BLaER1 treated with 17β-estradiol and CSF1 and Interleukin-3, amounts not matched to agents 10 nM and 100 nM (cell line): ENCODE measurements at regions not wholly inside any gene's neighbourhood (a gene's known extent, or its start where the extent isn't known, plus 50 kb on each side); places are given as distances from the start of the nearest gene placed in this dataset.

Source experiments
- H3K27ac ChIP-seq, 11 experiments: shearing (Covaris generic); formaldehyde crosslinking; 2 replicates each; pipeline ENCODE4 v1.8.1; 2022
- H3K27me3 ChIP-seq, 11 experiments: shearing (Covaris generic); formaldehyde crosslinking; 2 replicates each; pipeline ENCODE4 v1.8.1; 2022
- H3K36me3 ChIP-seq, 11 experiments: shearing (Covaris generic); formaldehyde crosslinking; 2 replicates each; pipeline ENCODE4 v1.8.1; 2022
- H3K4me1 ChIP-seq, 10 experiments: shearing (Covaris generic); formaldehyde crosslinking; 2 replicates each; pipeline ENCODE4 v1.8.1; 2022
- H3K4me2 ChIP-seq, 11 experiments: shearing (Covaris generic); formaldehyde crosslinking; 2 replicates each; pipeline ENCODE4 v1.8.1; 2022
- H3K4me3 ChIP-seq, 10 experiments: shearing (Covaris generic); formaldehyde crosslinking; 2 replicates each; pipeline ENCODE4 v1.8.1; 2022
- H3K9ac ChIP-seq, 11 experiments: shearing (Covaris generic); formaldehyde crosslinking; 2 replicates each; pipeline ENCODE4 v1.8.1; 2022
- H3K9me3 ChIP-seq, 11 experiments: shearing (Covaris generic); formaldehyde crosslinking; replicated peaks in 1 of 11; 2 replicates each; pipeline ENCODE4 v1.8.1; 2022
- H4K20me1 ChIP-seq, 11 experiments: shearing (Covaris generic); formaldehyde crosslinking; 2 replicates each; pipeline ENCODE4 v1.8.1; 2022
- Cebpa-rat ChIP-seq, 11 experiments: shearing (Covaris generic); IDR thresholded peaks; 2 replicates each; pipeline ENCODE4 v1.8.1; 2022

DNA sequence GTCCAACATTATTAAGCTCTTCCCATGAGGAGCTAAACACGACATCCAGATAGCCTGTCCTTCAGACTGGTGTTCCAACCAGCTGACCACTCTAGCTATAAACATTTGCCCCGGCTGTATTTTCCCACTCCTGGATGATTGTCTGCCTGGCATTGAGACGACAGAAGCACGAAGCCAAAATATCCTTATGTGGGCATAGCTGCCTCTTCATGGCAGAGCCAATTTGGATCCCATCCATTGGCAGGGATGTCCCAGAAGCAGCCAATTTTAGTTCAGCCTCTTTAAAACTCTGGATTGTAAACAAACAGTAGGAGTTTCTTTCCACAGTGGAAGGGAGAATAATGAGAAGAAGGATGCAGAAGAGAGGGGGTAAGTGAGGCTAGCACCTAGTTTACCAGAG lies 507.6 kb downstream of the CETN3 start:
- H3K27me3 ChIP-seq: no peaks in the 10 kb centered on the region
- H3K36me3 ChIP-seq: no peaks in the 10 kb centered on the region
- H3K27ac ChIP-seq: no peak overlapping the region
- no peak for TF ChIP-seq Cebpa-rat (IDR thresholded peaks at IDR 0.05)
- no peaks in the 10 kb centered on the region for H3K4me1 ChIP-seq
- no peak overlapping the region for H3K9ac ChIP-seq
- H3K4me2 ChIP-seq: no peak overlapping the region
- H4K20me1 ChIP-seq: no peaks in the 10 kb centered on the region
- H3K9me3 ChIP-seq: no peaks in the 10 kb centered on the region
- no peak overlapping the region for H3K4me3 ChIP-seq

DNA sequence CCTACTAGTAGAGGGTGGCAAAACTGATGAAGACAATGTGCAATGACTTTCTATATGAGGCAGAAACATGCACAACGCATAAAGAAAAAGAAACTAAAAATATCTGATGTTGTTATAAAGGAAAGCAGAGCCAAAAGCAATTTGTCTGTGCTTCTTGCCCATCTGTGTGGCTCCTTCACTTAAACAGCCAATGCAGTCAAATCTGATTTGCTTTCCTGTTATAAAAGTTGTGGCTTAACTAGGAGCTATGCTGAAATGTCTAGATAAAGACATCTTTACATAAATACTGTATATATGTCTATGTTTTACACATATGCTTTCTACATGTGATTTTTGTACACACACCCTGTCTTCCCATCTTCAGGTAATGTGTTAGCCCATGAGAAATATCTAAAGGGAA lies 508.2 kb downstream of the CETN3 start:
- Histone ChIP-seq H3K4me3 (no peak overlapping the region), H3K4me2 (no peak overlapping the region), H3K27me3 (no peaks in the 10 kb centered on the region), H3K36me3 (no peaks in the 10 kb centered on the region), H3K9me3 (peaks cover 0 to 2% (median 0%) of the 10 kb centered on the region in 11 experiments; a peak in 2 of 22 replicates), H3K4me1 (no peaks in the 10 kb centered on the region), H4K20me1 (no peaks in the 10 kb centered on the region), H3K27ac (no peak overlapping the region), H3K9ac (no peak overlapping the region)
- no peak for TF ChIP-seq Cebpa-rat (IDR thresholded peaks at IDR 0.05)

GRCh38 chr5:89900346-89900745 lies 509.2 kb downstream of the CETN3 start:
- H3K4me1 ChIP-seq: no peaks in the 10 kb centered on the region
- H4K20me1 ChIP-seq: no peaks in the 10 kb centered on the region
- peaks cover 0 to 10% (median 0%) of the 10 kb centered on the region in 11 experiments; a peak in 2 of 22 replicates for H3K9me3 ChIP-seq
- H3K27ac ChIP-seq: no peak overlapping the region
- H3K4me2 ChIP-seq: no peak overlapping the region
- no peaks in the 10 kb centered on the region for H3K27me3 ChIP-seq
- H3K4me3 ChIP-seq: no peak overlapping the region
- no peak overlapping the region for H3K9ac ChIP-seq
- H3K36me3 ChIP-seq: no peaks in the 10 kb centered on the region
- TF ChIP-seq Cebpa-rat (IDR thresholded peaks at IDR 0.05): no peak

DNA sequence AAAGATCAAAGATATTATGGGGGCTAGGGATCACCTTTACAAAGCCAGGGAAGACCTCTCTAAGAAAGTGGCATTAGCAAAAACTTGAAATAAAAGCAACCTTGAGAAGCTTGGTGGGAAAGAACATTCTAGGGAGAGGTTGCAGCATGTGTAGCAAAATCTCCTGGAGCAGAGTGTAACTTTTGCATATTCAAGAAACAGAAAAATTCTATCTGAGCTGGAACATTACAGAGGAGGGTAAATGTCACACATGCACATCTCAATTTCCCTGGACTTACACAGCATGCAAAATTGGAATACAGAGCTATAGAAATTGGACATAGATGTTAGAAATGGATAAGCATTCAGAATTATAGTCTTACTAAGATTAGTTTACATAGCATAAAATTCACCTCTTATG lies 510.0 kb downstream of the CETN3 start:
- Histone ChIP-seq H3K9me3 (peaks cover 0 to 17% (median 0%) of the 10 kb centered on the region in 11 experiments; a peak in 2 of 22 replicates), H3K27ac (no peak overlapping the region), H3K4me3 (no peak overlapping the region), H3K4me1 (no peaks in the 10 kb centered on the region), H3K9ac (no peak overlapping the region), H4K20me1 (no peaks in the 10 kb centered on the region), H3K36me3 (no peaks in the 10 kb centered on the region), H3K27me3 (no peaks in the 10 kb centered on the region), H3K4me2 (no peak overlapping the region)
- no peak for TF ChIP-seq Cebpa-rat (IDR thresholded peaks at IDR 0.05)

- no peak overlapping the region for H3K4me2 ChIP-seq
- no peak for TF ChIP-seq Cebpa-rat (IDR thresholded peaks at IDR 0.05)
- H3K9ac ChIP-seq: no peak overlapping the region
Measured at GRCh38 chr5:89893546-89893945, 516.0 kb downstream of the CETN3 start.

GRCh38 chr5:89885670-89886069 lies 523.9 kb downstream of the CETN3 start:
- H3K27ac ChIP-seq: no peak overlapping the region
- H3K27me3 ChIP-seq: no peaks in the 10 kb centered on the region
- H3K4me3 ChIP-seq: no peak overlapping the region
- no peaks in the 10 kb centered on the region for H4K20me1 ChIP-seq
- no peak for TF ChIP-seq Cebpa-rat (IDR thresholded peaks at IDR 0.05)
- H3K36me3 ChIP-seq: no peaks in the 10 kb centered on the region
- H3K9me3 ChIP-seq: no peaks in the 10 kb centered on the region
- peaks cover 0 to 4% (median 0%) of the 10 kb centered on the region in 10 experiments; a peak in 1 of 20 replicates for H3K4me1 ChIP-seq
- no peak overlapping the region for H3K4me2 ChIP-seq
- H3K9ac ChIP-seq: no peak overlapping the region

More at GRCh38 chr5:89893546-89893945, 516.0 kb downstream of the CETN3 start:
- peaks cover 0 to 4% (median 0%) of the 10 kb centered on the region in 11 experiments; a peak in 1 of 22 replicates for H3K36me3 ChIP-seq
- H3K4me1 ChIP-seq: no peaks in the 10 kb centered on the region
- H3K4me3 ChIP-seq: no peak overlapping the region
- H3K27ac ChIP-seq: no peak overlapping the region
- H3K9me3 ChIP-seq: peaks cover 13 to 46% (median 19%) of the 10 kb centered on the region in 11 experiments; a peak in 19 of 22 replicates
- H3K27me3 ChIP-seq: no peaks in the 10 kb centered on the region
- H4K20me1 ChIP-seq: no peaks in the 10 kb centered on the region

GRCh38 chr5:89883967-89884366 lies 525.6 kb downstream of the CETN3 start:
- H3K27ac ChIP-seq: no peak overlapping the region
- no peak for TF ChIP-seq Cebpa-rat (IDR thresholded peaks at IDR 0.05)
- peaks cover 0 to 4% (median 0%) of the 10 kb centered on the region in 10 experiments; a peak in 1 of 20 replicates for H3K4me1 ChIP-seq
- no peaks in the 10 kb centered on the region for H3K9me3 ChIP-seq
- H3K4me2 ChIP-seq: peak overlapping the region in 1 of 11 experiments; percentile 22; a peak in 1 of 22 replicates
- no peaks in the 10 kb centered on the region for H3K36me3 ChIP-seq
- no peaks in the 10 kb centered on the region for H3K27me3 ChIP-seq
- no peak overlapping the region for H3K9ac ChIP-seq
- no peak overlapping the region for H3K4me3 ChIP-seq
- H4K20me1 ChIP-seq: no peaks in the 10 kb centered on the region

- Histone ChIP-seq H4K20me1 (no peaks in the 10 kb centered on the region), H3K4me2 (peak overlapping the region in 9 of 11 experiments; percentile 9 to 40 (median 27); a peak in 13 of 22 replicates), H3K27ac (no peak overlapping the region), H3K9me3 (no peaks in the 10 kb centered on the region), H3K36me3 (no peaks in the 10 kb centered on the region), H3K9ac (no peak overlapping the region), H3K4me1 (peaks cover 0 to 10% (median 7%) of the 10 kb centered on the region in 10 experiments; a peak in 13 of 20 replicates), H3K4me3 (no peak overlapping the region), H3K27me3 (no peaks in the 10 kb centered on the region)
- TF ChIP-seq Cebpa-rat (IDR thresholded peaks at IDR 0.05): no peak
Measured at GRCh38 chr5:89878140-89879132, 531.1 kb downstream of the CETN3 start.

DNA sequence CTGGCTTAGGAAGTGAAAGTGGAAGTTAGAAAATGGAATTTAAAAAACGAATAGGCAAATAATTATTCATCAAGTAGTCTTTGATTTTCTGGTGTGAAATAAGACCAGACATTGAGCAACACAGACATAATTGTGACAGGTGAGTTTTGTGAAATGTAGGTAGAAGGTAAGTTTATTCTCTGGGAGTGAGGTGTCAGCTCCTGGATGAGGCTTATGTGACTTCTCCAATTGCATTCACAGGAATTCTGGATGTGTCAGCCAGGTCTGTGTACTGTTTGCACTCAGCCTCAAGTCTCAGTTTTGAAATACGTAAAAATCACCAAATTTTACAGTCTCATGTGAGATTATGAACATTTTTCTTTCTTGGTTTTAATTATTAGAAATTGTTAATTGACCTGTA lies 537.6 kb downstream of the CETN3 start:
- Histone ChIP-seq H3K27me3 (no peaks in the 10 kb centered on the region), H3K4me3 (no peak overlapping the region), H3K4me2 (peak overlapping the region in 3 of 11 experiments; percentile 21 to 39 (median 27); a peak in 3 of 22 replicates), H3K9ac (no peak overlapping the region), H4K20me1 (no peaks in the 10 kb centered on the region), H3K27ac (no peak overlapping the region), H3K4me1 (peaks cover 0 to 9% (median 0%) of the 10 kb centered on the region in 10 experiments; a peak in 5 of 20 replicates), H3K36me3 (no peaks in the 10 kb centered on the region), H3K9me3 (no peaks in the 10 kb centered on the region)
- no peak for TF ChIP-seq Cebpa-rat (IDR thresholded peaks at IDR 0.05)
